ENCODE measurements at regions not wholly inside any gene's neighbourhood (a gene's known extent, or its start where the extent isn't known, plus 50 kb on each side); places are given as distances from the start of the nearest gene placed in this dataset.

DNA sequence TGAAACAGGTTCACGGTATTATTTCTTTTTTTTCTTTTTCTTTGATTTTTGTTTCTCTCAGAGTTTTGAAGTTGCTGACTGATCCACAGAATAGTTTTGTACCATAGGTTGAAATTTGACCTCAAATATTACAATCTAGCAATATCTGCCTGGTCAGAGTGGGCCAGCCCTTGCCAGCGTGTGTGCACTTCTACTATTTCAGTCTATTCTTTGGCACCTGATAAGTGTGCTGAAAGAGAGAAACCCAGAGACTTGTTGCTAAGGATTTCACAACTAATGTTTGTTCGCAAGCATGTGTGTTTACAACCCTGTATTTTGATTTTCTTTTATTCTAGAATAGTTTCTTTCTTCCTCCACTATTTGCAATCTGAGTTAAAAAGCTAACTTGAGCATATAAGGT, 1125.2 kb upstream of the CNTN5 start:
- H4K91ac ChIP-seq (ENCODE audit: insufficient read depth, low read depth, low read length): no peak overlapping the region
- dilution Hi-C loops (cut with HindIII; ENCODE audit: low sequenced_read_pairs, unreplicated experiment): no loop called here
- no peak overlapping the region for H3K4me3 ChIP-seq (ENCODE audit: insufficient read depth, low read depth, low read length)
- no peak overlapping the region for H3K4ac ChIP-seq (ENCODE audit: low read depth, low read length)
- ATAC-seq (ENCODE audit: low read depth): no peak
- H2AK9ac ChIP-seq (replicated peaks; ENCODE audit: low read depth, low read length, poor library complexity): no peak overlapping the region
- no peak overlapping the region for H2BK120ac ChIP-seq (ENCODE audit: low read depth, low read length)
- no peak overlapping the region for H2BK20ac ChIP-seq (ENCODE audit: low read depth, low read length)
- no peak overlapping the region for H3K23ac ChIP-seq (ENCODE audit: low read depth, low read length)
- no peak overlapping the region for H3K14ac ChIP-seq (replicated peaks; ENCODE audit: low read depth, low read length)
- CTCF ChIA-PET: interaction anchor here (0.6 kb wide), 1 partner anchor 9 kb away, joined by 3 read pairs; no protein-coding TSS in a partner anchor
- BruUV-seq (replicated peaks): no TSS peak
- H2AFZ ChIP-seq (replicated peaks; ENCODE audit: low read length, poor library complexity): no peak overlapping the region
- no peaks in the 10 kb centered on the region for H3K9me3 ChIP-seq (ENCODE audit: control insufficient read depth, insufficient read depth, low read length)
- no peak overlapping the region for H3K9ac ChIP-seq (ENCODE audit: low read depth, low read length)
- WGBS, 2 experiments (ENCODE audit: extremely low coverage in 2 of 2, insufficient read length in 1 of 2): no CpG with 5 or more reads among the region's 3 CpGs
- TF ChIP-seq MAFK (IDR thresholded peaks at IDR 0.05; ENCODE audit: low read depth, low read length) (no peak), CEBPB (IDR thresholded peaks at IDR 0.05; ENCODE audit: low read depth, low read length) (no peak), CHD1 (IDR thresholded peaks at IDR 0.05; ENCODE audit: low read depth, low read length) (no peak), MXI1 (IDR thresholded peaks at IDR 0.05; ENCODE audit: borderline replicate concordance, low read depth, low read length) (no peak), RAD21 (IDR thresholded peaks at IDR 0.05; ENCODE audit: low read length) (no peak), FOS (IDR thresholded peaks at IDR 0.05; ENCODE audit: low read depth, low read length) (no peak), BHLHE40 (IDR thresholded peaks at IDR 0.05; ENCODE audit: low read depth, low read length) (no peak), POLR2A (IDR thresholded peaks at IDR 0.05; ENCODE audit: low read depth, low read length) (no peak), MAZ (IDR thresholded peaks at IDR 0.05; ENCODE audit: borderline replicate concordance, low read depth, low read length) (no peak), USF2 (IDR thresholded peaks at IDR 0.05; ENCODE audit: low read depth, low read length) (no peak), NFE2L2 (IDR thresholded peaks at IDR 0.05; ENCODE audit: low read depth, low read length) (no peak), RFX5 (IDR thresholded peaks at IDR 0.05; ENCODE audit: low read depth, low read length) (no peak), SMC3 (IDR thresholded peaks at IDR 0.05; ENCODE audit: low read depth, low read length) (no peak), RCOR1 (IDR thresholded peaks at IDR 0.05; ENCODE audit: insufficient replicate concordance, low read length) (no peak)
- TF ChIP-seq, protein P1, sequence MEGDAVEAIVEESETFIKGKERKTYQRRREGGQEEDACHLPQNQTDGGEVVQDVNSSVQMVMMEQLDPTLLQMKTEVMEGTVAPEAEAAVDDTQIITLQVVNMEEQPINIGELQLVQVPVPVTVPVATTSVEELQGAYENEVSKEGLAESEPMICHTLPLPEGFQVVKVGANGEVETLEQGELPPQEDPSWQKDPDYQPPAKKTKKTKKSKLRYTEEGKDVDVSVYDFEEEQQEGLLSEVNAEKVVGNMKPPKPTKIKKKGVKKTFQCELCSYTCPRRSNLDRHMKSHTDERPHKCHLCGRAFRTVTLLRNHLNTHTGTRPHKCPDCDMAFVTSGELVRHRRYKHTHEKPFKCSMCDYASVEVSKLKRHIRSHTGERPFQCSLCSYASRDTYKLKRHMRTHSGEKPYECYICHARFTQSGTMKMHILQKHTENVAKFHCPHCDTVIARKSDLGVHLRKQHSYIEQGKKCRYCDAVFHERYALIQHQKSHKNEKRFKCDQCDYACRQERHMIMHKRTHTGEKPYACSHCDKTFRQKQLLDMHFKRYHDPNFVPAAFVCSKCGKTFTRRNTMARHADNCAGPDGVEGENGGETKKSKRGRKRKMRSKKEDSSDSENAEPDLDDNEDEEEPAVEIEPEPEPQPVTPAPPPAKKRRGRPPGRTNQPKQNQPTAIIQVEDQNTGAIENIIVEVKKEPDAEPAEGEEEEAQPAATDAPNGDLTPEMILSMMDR (conservative IDR thresholded peaks at IDR 0.05; ENCODE audit: low read depth, low read length): no peak
- TF ChIP-seq, protein P2, sequence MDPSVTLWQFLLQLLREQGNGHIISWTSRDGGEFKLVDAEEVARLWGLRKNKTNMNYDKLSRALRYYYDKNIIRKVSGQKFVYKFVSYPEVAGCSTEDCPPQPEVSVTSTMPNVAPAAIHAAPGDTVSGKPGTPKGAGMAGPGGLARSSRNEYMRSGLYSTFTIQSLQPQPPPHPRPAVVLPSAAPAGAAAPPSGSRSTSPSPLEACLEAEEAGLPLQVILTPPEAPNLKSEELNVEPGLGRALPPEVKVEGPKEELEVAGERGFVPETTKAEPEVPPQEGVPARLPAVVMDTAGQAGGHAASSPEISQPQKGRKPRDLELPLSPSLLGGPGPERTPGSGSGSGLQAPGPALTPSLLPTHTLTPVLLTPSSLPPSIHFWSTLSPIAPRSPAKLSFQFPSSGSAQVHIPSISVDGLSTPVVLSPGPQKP (IDR thresholded peaks at IDR 0.05; ENCODE audit: borderline replicate concordance, low read depth, low read length): no peak
- no peak overlapping the region for H4K8ac ChIP-seq (ENCODE audit: low read depth in 2 of 2, low read length in 2 of 2)
- DNase-seq: no peak
- H3K9me1 ChIP-seq (ENCODE audit: insufficient read depth, low read length): no peaks in the 10 kb centered on the region
- no peak overlapping the region for H2BK5ac ChIP-seq (ENCODE audit: low read depth, low read length, poor library complexity, severe bottlenecking)
- no peak overlapping the region for H3K56ac ChIP-seq (ENCODE audit: extremely low read depth, insufficient read depth, low read length)
- H3K18ac ChIP-seq (ENCODE audit: low read depth, low read length): no peak overlapping the region
- no peak overlapping the region for H2BK15ac ChIP-seq (ENCODE audit: low read depth, low read length)
- no peaks in the 10 kb centered on the region for H3K79me1 ChIP-seq (ENCODE audit: low read depth in 1 of 2, low read length in 2 of 2)
- no peak overlapping the region for H4K5ac ChIP-seq (ENCODE audit: low read depth, low read length)
- POLR2A ChIA-PET (ENCODE audit: unreplicated experiment): no interaction called here
- in situ Hi-C loops (cut with MboI; ENCODE audit: low sequenced_read_pairs): no loop called here
- H2AK5ac ChIP-seq (ENCODE audit: low read depth, low read length): no peak overlapping the region
- H3K36me3 ChIP-seq (ENCODE audit: control insufficient read depth, insufficient read depth, low read length): no peaks in the 10 kb centered on the region
- no peaks in the 10 kb centered on the region for H3K4me1 ChIP-seq (ENCODE audit: control insufficient read depth, insufficient read depth, low read length)
- intact Hi-C loops (cut with micrococcal nuclease): no loop called here
- no peak overlapping the region for H3K27ac ChIP-seq (ENCODE audit: insufficient read depth, low read length)
- H3K4me2 ChIP-seq (ENCODE audit: low read depth, low read length): no peak overlapping the region
- H4K20me1 ChIP-seq (ENCODE audit: insufficient read depth, low read length): no peaks in the 10 kb centered on the region
- no peaks in the 10 kb centered on the region for H3K27me3 ChIP-seq (ENCODE audit: control insufficient read depth, insufficient read depth, low read length)

Data from IMR-90 (cell line).